Testis (tissue), 2 donors: ENCODE measurements at regions not wholly inside any gene's neighbourhood (a gene's known extent, or its start where the extent isn't known, plus 50 kb on each side); places are given as distances from the start of the nearest gene placed in this dataset.
"Not testable (repeated sequence)": the region's sequence is repeated elsewhere in the genome, so short reads cannot be mapped to it uniquely, and the experiment has no call there.

Experiments
- DNase-seq: peaks from one replicate; pipeline ENCODE4 v3.0.0-alpha.2; 2019
- H3K27ac ChIP-seq, 2 donors: fragments of 200-600 bp; sonication (generic); one replicate each; pipeline ENCODE4 v1.5.1; 2019
- H3K27me3 ChIP-seq: fragments of 200-600 bp; sonication (generic); one replicate; pipeline ENCODE4 v1.5.1; 2019
- H3K36me3 ChIP-seq: fragments of 200-600 bp; sonication (generic); one replicate; pipeline ENCODE4 v1.5.1; 2017; ENCODE audit warnings: low read depth; ENCODE audit errors: missing control alignments
- H3K4me1 ChIP-seq: fragments of 200-600 bp; sonication (generic); one replicate; pipeline ENCODE4 v1.5.1; 2019
- H3K4me3 ChIP-seq, 2 donors: fragments of 200-600 bp; sonication (generic); one replicate each; pipeline ENCODE4 v1.5.1; 2017 to 2019
- H3K9me3 ChIP-seq: fragments of 200-600 bp; sonication (generic); one replicate; pipeline ENCODE4 v1.5.1; 2017
- POLR2A ChIP-seq: fragments of 450-650 bp; IDR thresholded peaks from one replicate; pipeline ENCODE4 v1.6.1; 2017; ENCODE audit warnings: antibody characterized with exemption, mild to moderate bottlenecking, moderate library complexity
- WGBS, 2 donors: methylation state at CpG; one replicate each; pipeline ENCODE4 v1.1.5; 2018; 5-methylcytosine and 5-hydroxymethylcytosine counted together
- intact Hi-C: fragments of 100-400 bp; cut with DNase I; formaldehyde crosslinking; loops from one replicate; pipeline ENCODE4 v1.15.1; 2023; ENCODE audit warnings: low total_unique reads
- TF ChIP-seq, protein P1 (sequence below), 3 experiments: fragments of 450-650 bp in 2 of 3; fragments of 200-600 bp in 1 of 3; sonication (generic) in 1 of 3; IDR thresholded peaks; one replicate each; pipeline ENCODE4 v1.5.1; 2016 to 2019; ENCODE audit warnings: antibody characterized with exemption in 3 of 3, mild to moderate bottlenecking in 2 of 3, moderate library complexity in 1 of 3

DNA sequence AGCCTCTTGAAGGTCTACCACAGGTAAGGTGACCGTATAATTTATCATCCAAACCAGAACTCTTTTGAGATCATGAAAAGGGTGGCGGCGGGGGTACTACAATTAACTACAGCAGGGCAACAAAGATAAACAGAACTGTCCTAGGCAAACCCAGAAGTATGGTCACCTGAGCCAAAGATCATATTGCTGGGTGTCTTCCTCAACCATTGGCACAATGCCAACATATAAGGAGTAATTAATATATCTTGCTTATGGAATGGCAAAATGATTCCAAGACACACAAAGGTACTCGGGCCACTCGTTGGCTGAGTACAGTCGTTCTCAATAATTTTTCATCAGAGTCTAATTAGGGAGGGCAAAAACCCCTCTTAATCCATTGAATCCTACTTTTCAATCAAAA lies 273.3 kb downstream of the QDPR start:
- 92 to 95% methylated on average over 6 of the region's 6 CpGs for WGBS, 2 donors

DNA sequence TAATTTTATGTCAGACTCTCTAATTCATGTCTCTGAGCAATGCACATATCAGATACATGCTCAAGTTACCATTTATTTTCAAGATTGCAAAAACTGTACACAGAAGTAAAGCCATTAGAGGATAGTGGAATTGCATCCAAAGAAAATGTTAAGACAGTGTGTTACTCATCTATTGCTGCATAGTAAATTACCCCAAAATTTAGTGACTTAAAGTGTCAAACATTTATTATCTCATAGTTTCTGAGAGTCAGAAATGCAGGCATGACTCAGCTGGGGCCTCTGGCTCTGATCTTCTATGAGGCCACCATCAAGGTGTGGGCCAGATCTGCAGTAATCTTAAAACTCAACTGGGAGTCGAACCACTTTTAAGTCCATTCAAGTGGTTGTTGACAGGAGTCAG lies 275.2 kb downstream of the QDPR start:
- intact Hi-C loops = no loop called here
- no peak overlapping the region for H3K4me3 ChIP-seq
- no peaks in the 10 kb centered on the region for H3K27me3 ChIP-seq
- DNase-seq = no peak
- no peak for TF ChIP-seq POLR2A
- TF ChIP-seq, protein P1, sequence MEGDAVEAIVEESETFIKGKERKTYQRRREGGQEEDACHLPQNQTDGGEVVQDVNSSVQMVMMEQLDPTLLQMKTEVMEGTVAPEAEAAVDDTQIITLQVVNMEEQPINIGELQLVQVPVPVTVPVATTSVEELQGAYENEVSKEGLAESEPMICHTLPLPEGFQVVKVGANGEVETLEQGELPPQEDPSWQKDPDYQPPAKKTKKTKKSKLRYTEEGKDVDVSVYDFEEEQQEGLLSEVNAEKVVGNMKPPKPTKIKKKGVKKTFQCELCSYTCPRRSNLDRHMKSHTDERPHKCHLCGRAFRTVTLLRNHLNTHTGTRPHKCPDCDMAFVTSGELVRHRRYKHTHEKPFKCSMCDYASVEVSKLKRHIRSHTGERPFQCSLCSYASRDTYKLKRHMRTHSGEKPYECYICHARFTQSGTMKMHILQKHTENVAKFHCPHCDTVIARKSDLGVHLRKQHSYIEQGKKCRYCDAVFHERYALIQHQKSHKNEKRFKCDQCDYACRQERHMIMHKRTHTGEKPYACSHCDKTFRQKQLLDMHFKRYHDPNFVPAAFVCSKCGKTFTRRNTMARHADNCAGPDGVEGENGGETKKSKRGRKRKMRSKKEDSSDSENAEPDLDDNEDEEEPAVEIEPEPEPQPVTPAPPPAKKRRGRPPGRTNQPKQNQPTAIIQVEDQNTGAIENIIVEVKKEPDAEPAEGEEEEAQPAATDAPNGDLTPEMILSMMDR (IDR thresholded peaks at IDR 0.05) = no peak
- no peaks in the 10 kb centered on the region for H3K36me3 ChIP-seq
- 83 to 95% methylated on average over 1 of the region's 1 CpG for WGBS, 2 donors
- no peak overlapping the region for H3K27ac ChIP-seq
- peaks cover 11% of the 10 kb centered on the region for H3K4me1 ChIP-seq
- no peaks in the 10 kb centered on the region for H3K9me3 ChIP-seq

More for the DNA sequence above, 273.3 kb downstream of the QDPR start:
- intact Hi-C loops = no loop called here
- no peak for DNase-seq
- no peaks in the 10 kb centered on the region for H3K27me3 ChIP-seq
- H3K27ac ChIP-seq = no peak overlapping the region
- no peaks in the 10 kb centered on the region for H3K4me1 ChIP-seq
- H3K9me3 ChIP-seq = no peaks in the 10 kb centered on the region
- no peaks in the 10 kb centered on the region for H3K36me3 ChIP-seq
- no peak for TF ChIP-seq POLR2A
- TF ChIP-seq, protein P1 (IDR thresholded peaks at IDR 0.05) = no peak
- H3K4me3 ChIP-seq = no peak overlapping the region

- intact Hi-C loops = no loop called here
- Histone ChIP-seq H3K36me3 (no peaks in the 10 kb centered on the region), H3K27me3 (no peaks in the 10 kb centered on the region), H3K4me3 (no peak overlapping the region), H3K4me1 (peaks cover 20% of the 10 kb centered on the region), H3K9me3 (no peaks in the 10 kb centered on the region), H3K27ac (no peak overlapping the region)
- DNase-seq = no peak
- no peak for TF ChIP-seq POLR2A
- TF ChIP-seq, protein P1 (IDR thresholded peaks at IDR 0.05) = no peak
- 81 to 87% methylated on average over 1 of the region's 1 CpG for WGBS, 2 donors
These were observed 277.2 kb downstream of the QDPR start for GRCh38 chr4:17234678-17235077.

DNA sequence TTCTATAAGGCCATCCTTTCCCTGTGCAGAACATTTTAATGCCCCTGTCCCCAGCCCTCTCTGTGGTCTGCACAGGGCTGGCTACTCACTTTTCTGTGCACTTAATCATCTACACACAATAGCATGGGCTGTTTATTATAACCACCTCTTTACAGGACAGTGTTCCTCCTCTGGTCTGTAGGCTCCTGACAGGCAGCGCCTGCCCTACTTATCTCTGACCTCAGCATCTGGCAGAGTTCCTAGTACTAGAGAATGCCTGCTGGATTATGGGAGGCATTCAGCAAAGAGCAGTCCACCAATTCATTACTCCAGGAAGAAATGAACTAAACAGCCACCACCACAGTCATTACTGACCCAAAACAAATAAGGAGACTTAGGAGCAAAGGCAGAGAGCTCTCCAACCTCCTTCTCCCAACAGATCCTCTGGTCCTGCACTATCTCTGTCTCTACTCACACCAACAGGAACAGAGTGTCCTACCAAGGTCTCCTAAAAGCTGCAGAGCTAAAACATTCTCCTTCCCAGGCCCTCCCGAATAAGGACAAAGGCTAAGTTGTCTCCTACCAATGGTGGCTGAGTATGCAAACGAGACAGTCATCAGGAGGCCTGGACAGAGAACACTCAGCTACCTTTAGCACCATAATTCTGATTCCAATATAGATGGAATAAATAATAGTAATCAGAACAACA lies 279.2 kb downstream of the QDPR start:
- peak overlapping the region; percentile 68 to 88 for H3K27ac ChIP-seq
- no peaks in the 10 kb centered on the region for H3K27me3 ChIP-seq
- TF ChIP-seq POLR2A = no peak
- TF ChIP-seq, protein P1 (IDR thresholded peaks at IDR 0.05) = no peak
- WGBS, 2 donors = 37 to 53% methylated on average over 3 of the region's 3 CpGs
- intact Hi-C loops = no loop called here
- H3K9me3 ChIP-seq = no peaks in the 10 kb centered on the region
- peaks cover 20% of the 10 kb centered on the region for H3K4me1 ChIP-seq
- no peak overlapping the region for H3K4me3 ChIP-seq
- DNase-seq = peak; percentile 82
- no peaks in the 10 kb centered on the region for H3K36me3 ChIP-seq

DNA sequence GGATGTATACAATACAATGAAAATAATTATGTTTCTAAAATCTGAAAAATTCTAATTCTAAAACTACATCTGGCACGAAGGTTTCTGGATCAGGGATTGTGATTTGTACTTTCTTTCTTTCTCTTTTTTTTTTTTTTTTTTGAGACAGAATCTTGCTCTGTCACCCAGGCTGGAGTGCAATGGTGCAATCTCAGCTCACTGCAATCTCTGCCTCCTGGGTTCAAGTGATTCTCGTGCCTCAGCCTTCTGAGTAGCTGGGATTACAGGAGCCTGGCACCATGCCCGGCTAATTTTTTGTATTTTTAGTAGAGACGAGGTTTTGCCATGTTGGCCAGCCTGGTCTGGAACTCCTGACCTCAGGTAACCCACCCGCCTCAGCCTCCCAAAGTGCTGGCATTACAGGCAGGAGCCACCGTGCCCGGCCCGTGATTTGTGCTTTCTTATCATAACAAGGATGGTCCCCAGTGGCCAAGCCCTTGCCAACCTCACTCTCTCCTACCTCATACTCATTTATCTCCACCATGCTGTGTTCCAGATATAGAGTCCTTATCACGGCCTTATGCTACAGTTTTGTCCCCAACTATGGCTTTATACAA lies 279.9 kb downstream of the QDPR start:
- H3K4me3 ChIP-seq, intact Hi-C loops, H3K27me3 ChIP-seq, H3K9me3 ChIP-seq, H3K36me3 ChIP-seq: not testable (repeated sequence)
- WGBS, 2 donors = 45 to 46% methylated on average over 9 of the region's 9 CpGs
- peaks cover 20% of the 10 kb centered on the region for H3K4me1 ChIP-seq
- DNase-seq = peak; percentile 72
- H3K27ac ChIP-seq = peak overlapping the region; percentile 68 to 88
